ENCODE measurements at regions not wholly inside any gene's neighbourhood (a gene's known extent, or its start where the extent isn't known, plus 50 kb on each side); places are given as distances from the start of the nearest gene placed in this dataset.

DNA sequence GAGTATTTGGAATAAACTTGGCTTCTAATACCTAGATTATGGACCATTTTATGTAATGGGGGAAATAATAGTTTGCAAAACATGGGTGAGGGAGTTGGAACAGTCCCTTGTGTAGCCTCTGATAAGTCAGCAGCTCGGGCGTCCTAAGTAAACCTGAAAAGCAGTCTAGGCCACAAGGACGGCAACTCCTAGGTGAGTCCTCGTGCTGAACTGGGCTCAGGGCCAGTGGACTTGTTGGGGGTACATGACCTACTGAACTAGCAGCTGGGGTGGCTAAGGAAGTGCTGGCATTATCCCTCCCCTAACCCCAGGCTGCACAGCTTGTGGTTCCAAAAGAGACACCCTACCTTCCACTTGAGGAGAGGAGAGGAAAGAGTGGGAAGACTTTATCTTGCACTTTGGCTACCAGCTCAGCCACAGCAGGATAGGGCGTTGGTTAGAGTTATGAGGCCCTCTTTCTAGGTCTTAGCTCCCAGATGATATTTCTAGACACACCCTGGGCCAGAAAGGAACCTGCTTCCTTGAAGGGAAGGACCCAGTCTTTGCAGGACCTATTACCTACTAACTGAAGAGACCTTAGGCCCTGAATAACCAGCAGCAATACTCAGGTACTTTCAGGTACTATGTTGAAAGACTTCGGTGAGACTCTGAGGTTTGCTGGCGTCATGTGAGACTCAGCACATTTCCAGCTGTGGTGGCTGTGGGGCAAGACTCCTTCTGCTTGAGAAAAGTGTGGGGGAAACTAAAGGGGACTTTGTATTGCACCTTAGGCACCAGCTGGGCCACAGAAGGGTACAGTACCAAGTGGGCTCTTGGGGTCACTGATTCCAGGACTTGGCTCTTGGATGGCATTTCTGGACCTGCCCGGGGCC lies 71.0 kb downstream of the AQP4 start:
- H3K36me3 ChIP-seq (ENCODE audit: control insufficient read depth, low read length): no peaks in the 10 kb centered on the region
- TF ChIP-seq, protein P1, sequence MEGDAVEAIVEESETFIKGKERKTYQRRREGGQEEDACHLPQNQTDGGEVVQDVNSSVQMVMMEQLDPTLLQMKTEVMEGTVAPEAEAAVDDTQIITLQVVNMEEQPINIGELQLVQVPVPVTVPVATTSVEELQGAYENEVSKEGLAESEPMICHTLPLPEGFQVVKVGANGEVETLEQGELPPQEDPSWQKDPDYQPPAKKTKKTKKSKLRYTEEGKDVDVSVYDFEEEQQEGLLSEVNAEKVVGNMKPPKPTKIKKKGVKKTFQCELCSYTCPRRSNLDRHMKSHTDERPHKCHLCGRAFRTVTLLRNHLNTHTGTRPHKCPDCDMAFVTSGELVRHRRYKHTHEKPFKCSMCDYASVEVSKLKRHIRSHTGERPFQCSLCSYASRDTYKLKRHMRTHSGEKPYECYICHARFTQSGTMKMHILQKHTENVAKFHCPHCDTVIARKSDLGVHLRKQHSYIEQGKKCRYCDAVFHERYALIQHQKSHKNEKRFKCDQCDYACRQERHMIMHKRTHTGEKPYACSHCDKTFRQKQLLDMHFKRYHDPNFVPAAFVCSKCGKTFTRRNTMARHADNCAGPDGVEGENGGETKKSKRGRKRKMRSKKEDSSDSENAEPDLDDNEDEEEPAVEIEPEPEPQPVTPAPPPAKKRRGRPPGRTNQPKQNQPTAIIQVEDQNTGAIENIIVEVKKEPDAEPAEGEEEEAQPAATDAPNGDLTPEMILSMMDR (IDR thresholded peaks at IDR 0.05; ENCODE audit: low read depth, low read length, poor library complexity, severe bottlenecking): no peak
- no peak for TF ChIP-seq EZH2phosphoT487 (IDR thresholded peaks at IDR 0.05; ENCODE audit: borderline replicate concordance, low read length)
- no peaks in the 10 kb centered on the region for H3K9me2 ChIP-seq (replicated peaks; ENCODE audit: control insufficient read depth, low read length)
- no peaks in the 10 kb centered on the region for H3K27me3 ChIP-seq (ENCODE audit: control insufficient read depth, low read length)
- no peaks in the 10 kb centered on the region for H3K79me2 ChIP-seq (ENCODE audit: control insufficient read depth, low read length)
- no peaks in the 10 kb centered on the region for H4K20me1 ChIP-seq (ENCODE audit: control insufficient read depth, insufficient read depth, low read depth, low read length)
- H3K27ac ChIP-seq (ENCODE audit: low read depth, low read length): no peak overlapping the region
- H3K9me3 ChIP-seq (ENCODE audit: control insufficient read depth, insufficient read depth, low read length): no peaks in the 10 kb centered on the region
- no peak overlapping the region for H3K4me3 ChIP-seq (ENCODE audit: low read length)
- H3F3A ChIP-seq (ENCODE audit: control insufficient read depth, insufficient read depth): no peaks in the 10 kb centered on the region
- H3K4me1 ChIP-seq (ENCODE audit: control insufficient read depth, low read length): no peaks in the 10 kb centered on the region
- H3K4me2 ChIP-seq (ENCODE audit: low read length): no peak overlapping the region

DNA sequence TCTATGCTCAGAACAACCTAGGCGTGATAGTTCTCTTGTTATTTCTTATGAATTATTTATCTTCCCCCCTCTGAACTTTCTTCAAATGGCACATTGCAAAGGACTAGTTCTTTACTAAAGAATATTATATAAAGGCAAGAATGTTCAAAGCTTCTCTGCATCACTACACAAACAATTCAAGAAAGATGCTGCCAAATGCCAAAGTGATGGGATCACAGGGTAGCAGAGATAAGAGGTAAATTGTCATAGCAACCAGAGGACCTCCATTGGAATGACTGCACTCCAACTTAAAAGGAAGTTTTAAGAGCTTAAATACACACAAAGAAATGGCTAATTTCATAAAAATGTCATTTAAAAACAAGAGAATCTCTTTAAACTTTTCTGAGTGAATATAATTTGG lies 72.8 kb downstream of the AQP4 start:
- H3K27me3 ChIP-seq (ENCODE audit: control insufficient read depth, low read length): no peaks in the 10 kb centered on the region
- no peaks in the 10 kb centered on the region for H3F3A ChIP-seq (ENCODE audit: control insufficient read depth, insufficient read depth)
- H3K4me2 ChIP-seq (ENCODE audit: low read length): no peak overlapping the region

DNA sequence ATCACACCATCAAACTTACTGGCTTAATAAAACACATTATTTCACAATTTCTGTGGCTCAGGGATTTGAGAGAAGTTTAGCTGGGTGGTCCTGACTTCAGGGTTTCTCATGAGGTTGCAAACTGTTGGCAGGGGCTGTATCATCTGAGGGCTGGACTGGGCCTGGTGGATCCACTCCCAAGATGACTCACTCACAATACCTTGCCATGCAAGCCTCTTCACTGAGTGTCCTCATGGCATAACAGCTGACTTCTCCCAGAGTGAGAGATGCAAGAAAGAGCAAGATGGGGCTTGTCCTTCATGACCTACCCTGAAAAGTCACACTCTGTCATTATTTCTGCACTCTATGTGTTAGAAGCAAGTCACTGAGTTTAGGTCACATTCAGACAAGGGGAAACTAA lies 73.8 kb downstream of the AQP4 start:
- TF ChIP-seq, protein P1 (IDR thresholded peaks at IDR 0.05; ENCODE audit: low read depth, low read length, poor library complexity, severe bottlenecking): no peak
- TF ChIP-seq EZH2phosphoT487 (IDR thresholded peaks at IDR 0.05; ENCODE audit: borderline replicate concordance, low read length): no peak
- no peaks in the 10 kb centered on the region for H3K36me3 ChIP-seq (ENCODE audit: control insufficient read depth, low read length)
- no peaks in the 10 kb centered on the region for H3K9me2 ChIP-seq (replicated peaks; ENCODE audit: control insufficient read depth, low read length)
- no peaks in the 10 kb centered on the region for H3K79me2 ChIP-seq (ENCODE audit: control insufficient read depth, low read length)
- H3K4me3 ChIP-seq (ENCODE audit: low read length): no peak overlapping the region
- H3F3A ChIP-seq (ENCODE audit: control insufficient read depth, insufficient read depth): no peaks in the 10 kb centered on the region
- no peaks in the 10 kb centered on the region for H3K9me3 ChIP-seq (ENCODE audit: control insufficient read depth, insufficient read depth, low read length)
- H3K27me3 ChIP-seq (ENCODE audit: control insufficient read depth, low read length): no peaks in the 10 kb centered on the region
- H3K27ac ChIP-seq (ENCODE audit: low read depth, low read length): no peak overlapping the region
- no peak overlapping the region for H3K4me2 ChIP-seq (ENCODE audit: low read length)
- H4K20me1 ChIP-seq (ENCODE audit: control insufficient read depth, insufficient read depth, low read depth, low read length): no peaks in the 10 kb centered on the region
- no peaks in the 10 kb centered on the region for H3K4me1 ChIP-seq (ENCODE audit: control insufficient read depth, low read length)

More for the DNA sequence above, 72.8 kb downstream of the AQP4 start:
- no peaks in the 10 kb centered on the region for H3K4me1 ChIP-seq (ENCODE audit: control insufficient read depth, low read length)
- H3K4me3 ChIP-seq (ENCODE audit: low read length): no peak overlapping the region
- no peaks in the 10 kb centered on the region for H4K20me1 ChIP-seq (ENCODE audit: control insufficient read depth, insufficient read depth, low read depth, low read length)
- no peaks in the 10 kb centered on the region for H3K9me3 ChIP-seq (ENCODE audit: control insufficient read depth, insufficient read depth, low read length)
- no peaks in the 10 kb centered on the region for H3K9me2 ChIP-seq (replicated peaks; ENCODE audit: control insufficient read depth, low read length)
- H3K79me2 ChIP-seq (ENCODE audit: control insufficient read depth, low read length): no peaks in the 10 kb centered on the region
- H3K36me3 ChIP-seq (ENCODE audit: control insufficient read depth, low read length): no peaks in the 10 kb centered on the region
- H3K27ac ChIP-seq (ENCODE audit: low read depth, low read length): no peak overlapping the region
- TF ChIP-seq, protein P1 (IDR thresholded peaks at IDR 0.05; ENCODE audit: low read depth, low read length, poor library complexity, severe bottlenecking): no peak
- no peak for TF ChIP-seq EZH2phosphoT487 (IDR thresholded peaks at IDR 0.05; ENCODE audit: borderline replicate concordance, low read length)
